ENCODE measurements at regions not wholly inside any gene's neighbourhood (a gene's known extent, or its start where the extent isn't known, plus 50 kb on each side); places are given as distances from the start of the nearest gene placed in this dataset.
"Not testable (repeated sequence)": the region's sequence is repeated elsewhere in the genome, so short reads cannot be mapped to it uniquely, and the experiment has no call there.

GRCh38 chr13:24618011-24618955 lies 61.9 kb upstream of the ATP12A start:
- DNase-seq (ENCODE audit: low read depth) = peak; percentile 27

DNA sequence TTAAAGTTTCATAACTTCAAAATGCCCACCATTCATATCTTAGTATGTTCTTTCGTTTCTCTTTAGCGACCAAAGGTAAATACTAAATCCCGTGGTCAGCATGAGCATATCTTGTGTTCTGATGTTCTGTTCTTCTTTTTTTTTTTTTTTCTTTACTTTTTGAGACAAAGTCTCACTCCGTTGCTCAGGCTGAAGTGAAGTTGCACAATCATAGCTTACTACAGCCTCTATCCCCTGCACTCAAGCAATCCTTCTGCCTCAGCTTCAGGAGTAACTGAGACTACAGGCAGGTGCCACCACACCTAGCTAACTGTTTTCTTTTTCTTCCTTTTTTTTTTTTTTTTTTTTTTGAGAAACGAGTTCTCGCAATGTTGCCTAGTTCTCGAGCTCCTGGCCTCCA lies 60.9 kb upstream of the ATP12A start:
- no peak for DNase-seq (ENCODE audit: low read depth)

DNA sequence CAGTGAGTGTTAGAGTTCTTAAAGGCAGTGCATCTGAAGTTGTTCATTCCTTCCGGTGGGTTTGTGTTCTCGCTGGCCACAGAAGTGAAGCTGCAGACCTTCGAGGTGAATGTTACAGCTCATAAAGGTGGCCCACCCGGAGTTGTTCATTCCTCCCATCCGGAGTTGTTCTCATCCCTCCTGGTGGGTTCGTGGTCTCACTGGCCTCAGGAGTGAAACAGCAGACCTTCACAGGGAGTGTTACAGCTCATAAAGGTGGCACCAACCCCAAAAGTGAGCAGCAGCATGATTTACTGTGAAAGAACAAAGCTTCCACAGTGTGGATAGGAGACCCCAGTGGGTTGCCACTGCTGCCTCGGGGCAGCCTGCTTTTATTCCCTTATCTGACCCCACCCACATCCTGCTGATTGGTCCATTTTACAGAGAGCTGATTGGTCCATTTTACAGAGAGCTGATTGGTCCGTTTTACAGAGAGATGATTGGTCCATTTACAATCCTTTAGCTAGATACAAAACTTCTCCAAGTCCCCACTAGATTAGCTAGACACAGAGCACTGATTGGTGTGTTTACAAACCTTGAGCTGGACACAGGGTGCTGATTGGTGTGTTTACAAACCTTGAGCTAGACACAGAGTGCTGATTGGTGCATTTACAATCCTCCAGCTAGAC lies 57.6 kb upstream of the ATP12A start:
- not testable (repeated sequence) for DNase-seq (ENCODE audit: low read depth)

DNA sequence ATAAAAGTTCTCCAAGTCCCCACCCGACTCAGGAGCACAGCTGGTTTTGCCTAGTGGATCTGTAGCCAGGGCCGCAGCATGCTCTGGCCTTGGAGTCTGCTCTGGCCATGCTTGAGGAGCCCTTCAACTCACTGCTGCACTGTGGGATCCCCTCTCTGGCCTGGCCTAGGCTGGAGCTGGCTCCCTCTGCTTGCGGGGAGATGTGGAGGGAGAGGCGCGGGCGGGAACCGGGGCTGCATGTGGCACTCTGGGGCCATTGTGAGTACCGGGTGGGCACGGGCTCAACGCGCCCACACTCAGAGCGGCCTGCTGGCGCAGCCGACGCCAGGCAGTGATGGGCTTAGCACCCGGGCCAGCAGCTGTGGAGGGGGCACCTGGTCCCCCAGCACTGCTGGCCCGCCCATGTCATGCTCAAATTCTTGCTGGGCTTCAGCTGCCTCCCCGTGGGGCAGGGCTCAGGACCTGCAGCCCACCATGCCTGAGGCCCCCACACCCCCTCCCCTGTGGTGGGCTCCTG lies 57.0 kb upstream of the ATP12A start:
- no peak for DNase-seq (ENCODE audit: low read depth)

GRCh38 chr13:24624363-24624762 lies 55.8 kb upstream of the ATP12A start:
- no peak for DNase-seq (ENCODE audit: low read depth)

DNA sequence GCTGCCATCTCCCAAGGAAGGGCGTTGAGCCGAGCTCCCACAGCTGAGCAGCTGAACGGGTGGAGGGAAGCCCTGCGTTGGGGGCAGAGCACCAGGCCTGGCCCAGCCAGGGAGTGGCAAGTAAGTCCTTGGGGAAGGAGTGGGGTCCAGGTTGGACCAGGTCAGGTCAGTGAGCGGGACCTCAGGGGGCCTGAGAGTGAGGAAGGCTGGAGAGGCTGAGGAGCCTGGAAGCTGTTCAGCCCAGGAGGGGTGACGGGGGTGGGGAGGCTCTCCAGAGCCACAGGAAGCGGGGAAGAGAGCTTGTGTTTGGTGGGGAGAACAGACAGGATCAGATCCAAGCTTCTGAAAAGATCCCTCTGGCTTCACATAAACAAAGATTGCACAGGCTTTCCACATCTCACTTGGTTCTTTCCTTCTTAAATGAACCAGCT lies 55.4 kb upstream of the ATP12A start:
- DNase-seq (ENCODE audit: low read depth) = no peak

DNA sequence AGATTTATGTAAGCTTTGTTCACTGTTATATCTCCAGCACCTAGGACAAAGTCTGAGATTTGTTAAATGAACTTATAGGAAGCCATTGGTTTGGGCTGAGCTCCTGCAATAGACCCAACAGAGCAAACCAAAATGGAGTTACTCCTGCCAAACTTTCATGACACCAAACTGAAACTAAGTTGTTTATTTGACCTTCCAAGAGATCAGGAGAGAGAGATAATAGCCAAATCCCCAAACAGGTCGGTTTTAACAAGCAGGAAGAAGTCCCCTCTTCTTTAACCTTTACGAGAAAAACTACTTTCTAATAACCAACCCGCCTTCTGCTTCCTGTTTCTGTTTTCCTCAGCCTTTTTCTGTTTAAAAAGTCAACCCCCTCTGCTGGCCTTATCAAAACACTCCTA lies 54.9 kb upstream of the ATP12A start:
- DNase-seq (ENCODE audit: low read depth) = no peak

- no peak for DNase-seq (ENCODE audit: low read depth)
These were observed 54.0 kb upstream of the ATP12A start for GRCh38 chr13:24625870-24626849.

- DNase-seq (ENCODE audit: low read depth) = no peak
These were observed 53.0 kb upstream of the ATP12A start for GRCh38 chr13:24627090-24627714.

DNA sequence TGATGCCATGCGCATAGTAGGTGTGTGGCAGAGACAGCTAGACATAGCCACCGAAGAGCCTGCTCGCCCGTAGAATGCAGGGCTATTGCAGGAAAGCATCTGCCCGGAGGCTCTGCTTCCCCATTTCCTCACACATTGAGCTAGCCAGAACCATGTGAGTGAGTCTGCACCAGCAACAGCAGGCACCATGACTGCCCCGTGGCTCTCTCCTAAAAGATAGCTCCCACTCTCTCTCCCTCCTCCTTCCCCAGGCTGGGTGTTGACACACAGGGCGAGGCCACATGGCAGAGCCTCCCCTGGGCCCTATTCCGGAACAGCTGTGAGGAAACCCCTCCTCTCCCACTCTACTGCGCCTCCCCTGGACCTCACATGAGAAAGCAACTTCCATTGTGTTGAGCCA lies 52.3 kb upstream of the ATP12A start:
- no peak for DNase-seq (ENCODE audit: low read depth)

- DNase-seq (ENCODE audit: low read depth) = no peak
These were observed 50.9 kb upstream of the ATP12A start for GRCh38 chr13:24629320-24629719.

GRCh38 chr13:24630121-24630520 lies 50.1 kb upstream of the ATP12A start:
- DNase-seq (ENCODE audit: low read depth) = no peak

All from stimulated activated CD8-positive, alpha-beta memory T cell treated with anti-CD3 and anti-CD28 coated beads, Interleukin-15, amount 100 ng/mL, for 1 hour (primary cell).